NCI-H82 treated with DMSO at 0.1 percent for 48 hours (cell line): ENCODE measurements at regions not wholly inside any gene's neighbourhood (a gene's known extent, or its start where the extent isn't known, plus 50 kb on each side); places are given as distances from the start of the nearest gene placed in this dataset.

ENCODE experiments used
- DNase-seq: peaks from one replicate; lab custom pipeline; 2025; ENCODE audit not compliant: unreplicated experiment; lab: John Stamatoyannopoulos, UW

- no peak for DNase-seq
Observed at GRCh38 chr2:177314722-177315264, 50.3 kb upstream of the NFE2L2 start.

GRCh38 chr2:177315364-177315763, 50.8 kb upstream of the NFE2L2 start:
- no peak for DNase-seq

- DNase-seq: no peak
Observed at GRCh38 chr2:177316756-177317155, 52.2 kb upstream of the NFE2L2 start.

- DNase-seq: no peak
Observed at GRCh38 chr2:177317443-177317842, 52.9 kb upstream of the NFE2L2 start.

GRCh38 chr2:177317857-177318256, 53.3 kb upstream of the NFE2L2 start:
- no peak for DNase-seq

GRCh38 chr2:177318613-177319012, 54.1 kb upstream of the NFE2L2 start:
- no peak for DNase-seq

- no peak for DNase-seq
Observed at GRCh38 chr2:177320596-177320995, 56.1 kb upstream of the NFE2L2 start.

GRCh38 chr2:177322801-177323261, 58.3 kb upstream of the NFE2L2 start:
- no peak for DNase-seq

GRCh38 chr2:177324797-177325196, 60.3 kb upstream of the NFE2L2 start:
- no peak for DNase-seq

GRCh38 chr2:177325554-177325953, 61.0 kb upstream of the NFE2L2 start:
- DNase-seq: no peak

- DNase-seq: no peak
Observed at GRCh38 chr2:177326005-177326404, 61.5 kb upstream of the NFE2L2 start.

GRCh38 chr2:177326591-177326990, 62.1 kb upstream of the NFE2L2 start:
- no peak for DNase-seq

- no peak for DNase-seq
Observed at GRCh38 chr2:177327009-177327408, 62.5 kb upstream of the NFE2L2 start.

GRCh38 chr2:177328056-177328455, 63.5 kb upstream of the NFE2L2 start:
- no peak for DNase-seq

- no peak for DNase-seq
Observed at GRCh38 chr2:177329064-177329463, 63.5 kb upstream of the AGPS start.

- no peak for DNase-seq
Observed at GRCh38 chr2:177331466-177331997, 61.0 kb upstream of the AGPS start.

- peak; percentile 65 for DNase-seq
Observed at GRCh38 chr2:177332026-177332991, 60.3 kb upstream of the AGPS start.

- no peak for DNase-seq
Observed at GRCh38 chr2:177332992-177333388, 59.6 kb upstream of the AGPS start.

- DNase-seq: peak; percentile 74
Observed at GRCh38 chr2:177334940-177335543, 57.5 kb upstream of the AGPS start.

- DNase-seq: no peak
Observed at GRCh38 chr2:177335917-177336450, 56.6 kb upstream of the AGPS start.

GRCh38 chr2:177338177-177338721, 54.3 kb upstream of the AGPS start:
- no peak for DNase-seq
